WTC11 (cell line): ENCODE measurements at regions not wholly inside any gene's neighbourhood (a gene's known extent, or its start where the extent isn't known, plus 50 kb on each side); places are given as distances from the start of the nearest gene placed in this dataset.

Experiments used
- ATAC-seq: fragments of 200-7000 bp; cut with Tn5 transposase; 2 replicates; pipeline ENCODE4 v1.10.0; 2021; ENCODE audit warnings: mild to moderate bottlenecking, moderate library complexity
- CTCF ChIA-PET: fragments of 300-600 bp; sonication (Branson Sonifier 250); formaldehyde crosslinking; loops from one replicate; lab custom pipeline; 2021; ENCODE audit warnings: antibody characterized with exemption; lab: Charles Lee
- POLR2A ChIA-PET: fragments of 350-600 bp; sonication (Branson Sonifier 250); formaldehyde crosslinking; loops from one replicate; lab custom pipeline; 2021; ENCODE audit warnings: antibody characterized with exemption; lab: Charles Lee
- DNase-seq: peaks from one replicate; pipeline ENCODE4 v3.0.0; 2021; ENCODE audit warnings: low spot score
- H3K27ac Mint-ChIP-seq: 2 replicates; pipeline ENCODE4 v1.8.0; 2021; ENCODE audit warnings: mixed read lengths
- H3K27me3 Mint-ChIP-seq: 2 replicates; pipeline ENCODE4 v1.8.0; 2021; ENCODE audit warnings: low read depth, mild to moderate bottlenecking, moderate library complexity, mixed read lengths
- H3K36me3 Mint-ChIP-seq: 2 replicates; pipeline ENCODE4 v1.8.0; 2021; ENCODE audit warnings: mixed read lengths
- H3K4me1 Mint-ChIP-seq: 2 replicates; pipeline ENCODE4 v1.8.0; 2022; ENCODE audit warnings: mixed read lengths
- H3K4me3 Mint-ChIP-seq: 2 replicates; pipeline ENCODE4 v1.8.0; 2021; ENCODE audit warnings: mild to moderate bottlenecking, moderate library complexity, mixed read lengths
- H3K9me3 Mint-ChIP-seq: 2 replicates; pipeline ENCODE4 v1.8.0; 2021; ENCODE audit warnings: mixed read lengths
- ARID4B ChIP-seq: sonication (generic); formaldehyde crosslinking; IDR thresholded peaks from 2 replicates; pipeline ENCODE4 v1.8.0; 2023; ENCODE audit warnings: missing genetic modification reagents, mild to moderate bottlenecking, borderline replicate concordance
- CREM ChIP-seq: sonication (generic); formaldehyde crosslinking; IDR thresholded peaks from 2 replicates; pipeline ENCODE4 v1.8.1; 2022; ENCODE audit warnings: mild to moderate bottlenecking, missing genetic modification reagents, moderate library complexity
- E2F5 ChIP-seq: sonication (generic); formaldehyde crosslinking; IDR thresholded peaks from 2 replicates; pipeline ENCODE4 v1.8.1; 2022; ENCODE audit warnings: mild to moderate bottlenecking, moderate library complexity, missing genetic modification reagents
- ELF4 ChIP-seq: sonication (generic); formaldehyde crosslinking; IDR thresholded peaks from 2 replicates; pipeline ENCODE4 v1.8.1; 2022; ENCODE audit warnings: low read depth, mild to moderate bottlenecking, moderate library complexity, missing genetic modification reagents
- GRHL2 ChIP-seq: fragments of 250-450 bp; sonication (Bioruptor Pico); IDR thresholded peaks from 2 replicates; pipeline ENCODE4 v1.8.0; 2022; ENCODE audit warnings: mild to moderate bottlenecking, moderate library complexity; ENCODE audit not compliant: insufficient replicate concordance, severe bottlenecking
- HMGA2 ChIP-seq: fragments of 250-450 bp; sonication (Bioruptor Pico); IDR thresholded peaks from 2 replicates; pipeline ENCODE4 v1.4.0; 2021; ENCODE audit warnings: mild to moderate bottlenecking, moderate library complexity
- IRF1 ChIP-seq: sonication (generic); formaldehyde crosslinking; IDR thresholded peaks from 2 replicates; pipeline ENCODE4 v1.8.0; 2023; ENCODE audit warnings: missing genetic modification reagents
- NR3C1 ChIP-seq: sonication (generic); formaldehyde crosslinking; conservative IDR thresholded peaks from 2 replicates; pipeline ENCODE4 v1.8.1; 2023; ENCODE audit warnings: low read depth, mild to moderate bottlenecking, missing genetic modification reagents
- OVOL2 ChIP-seq: fragments of 250-450 bp; sonication (Bioruptor Pico); IDR thresholded peaks from 2 replicates; pipeline ENCODE4 v1.9.0; 2021; ENCODE audit warnings: mild to moderate bottlenecking, borderline replicate concordance
- SOX15 ChIP-seq: fragments of 250-450 bp; sonication (Bioruptor Pico); IDR thresholded peaks from 2 replicates; pipeline ENCODE4 v1.9.0; 2021; ENCODE audit warnings: mild to moderate bottlenecking
- TP53 ChIP-seq: sonication (generic); formaldehyde crosslinking; IDR thresholded peaks from 2 replicates; pipeline ENCODE4 v1.8.1; 2023; ENCODE audit warnings: mild to moderate bottlenecking, missing genetic modification reagents
- ZNF138 ChIP-seq: sonication (generic); formaldehyde crosslinking; conservative IDR thresholded peaks from 2 replicates; pipeline ENCODE4 v1.8.1; 2022; ENCODE audit warnings: mild to moderate bottlenecking, moderate library complexity, missing genetic modification reagents
- ZNF219 ChIP-seq: sonication (generic); formaldehyde crosslinking; IDR thresholded peaks from 2 replicates; pipeline ENCODE4 v1.8.0; 2023; ENCODE audit warnings: missing genetic modification reagents, mild to moderate bottlenecking, borderline replicate concordance
- ZNF396 ChIP-seq: fragments of 250-450 bp; sonication (Bioruptor Pico); IDR thresholded peaks from 2 replicates; pipeline ENCODE4 v1.8.0; 2021; ENCODE audit warnings: mild to moderate bottlenecking, moderate library complexity, borderline replicate concordance
- ZNF671 ChIP-seq: fragments of 250-450 bp; sonication (Bioruptor Pico); IDR thresholded peaks from 2 replicates; pipeline ENCODE4 v1.8.0; 2021; ENCODE audit warnings: mild to moderate bottlenecking
- TF ChIP-seq, protein P1 (sequence below): fragments of 250-450 bp; sonication (Bioruptor Pico); IDR thresholded peaks from 2 replicates; pipeline ENCODE4 v2.1.2; 2022; ENCODE audit warnings: mild to moderate bottlenecking, moderate library complexity
- TF ChIP-seq, protein P2 (sequence below): sonication (generic); formaldehyde crosslinking; IDR thresholded peaks from 2 replicates; pipeline ENCODE4 v1.8.0; 2022; ENCODE audit warnings: mild to moderate bottlenecking, missing genetic modification reagents
- TF ChIP-seq, protein P3 (sequence below): sonication (generic); formaldehyde crosslinking; IDR thresholded peaks from 2 replicates; pipeline ENCODE4 v1.8.0; 2022; ENCODE audit warnings: missing genetic modification reagents

DNA sequence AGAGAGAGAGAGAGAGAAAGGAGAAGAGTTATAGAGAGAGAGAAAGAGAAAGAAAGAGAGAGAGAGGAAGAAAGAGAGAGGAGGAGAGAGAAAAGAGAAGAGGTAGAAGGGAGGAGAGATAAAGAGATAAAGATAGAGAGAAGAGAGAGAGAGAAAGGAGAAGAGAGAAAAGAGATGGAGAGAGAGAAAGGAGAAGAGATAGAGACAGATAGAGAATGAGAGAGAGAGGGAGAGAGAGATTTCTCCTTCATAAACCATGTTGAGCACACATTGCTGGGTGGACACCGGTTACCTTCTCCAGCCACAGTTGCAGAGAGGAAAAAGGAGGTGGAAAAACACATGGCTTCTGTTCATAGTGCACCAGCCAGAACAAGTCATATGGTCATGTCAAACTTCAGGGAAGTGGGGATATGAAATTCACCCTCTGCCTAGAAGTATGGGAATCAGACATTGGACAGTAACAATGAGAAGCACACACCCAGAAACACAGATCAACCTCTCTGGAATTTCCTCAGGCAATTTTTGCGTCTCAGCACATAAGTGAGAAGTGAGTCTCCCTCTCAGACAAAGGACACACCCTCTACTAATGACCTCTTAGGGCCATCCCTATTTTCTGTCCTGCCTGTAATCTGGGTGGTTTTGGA, 172.5 kb upstream of the SVIL start (continued):
- no peak for TF ChIP-seq ZNF396 (CRISPR knock-in tag)
- TF ChIP-seq ZNF138 (CRISPR knock-in tag): no peak
- TF ChIP-seq CREM (CRISPR knock-in tag): no peak
- TF ChIP-seq SOX15 (CRISPR knock-in tag): no peak
- TF ChIP-seq ARID4B (CRISPR knock-in tag): no peak
- no peak for TF ChIP-seq IRF1 (CRISPR knock-in tag)
- TF ChIP-seq GRHL2 (CRISPR knock-in tag): no peak
- no peak for TF ChIP-seq HMGA2
- TF ChIP-seq ZNF219 (CRISPR knock-in tag): no peak
- no peak for TF ChIP-seq ELF4

- H3K27me3 Mint-ChIP-seq: 0 out of 2 replicates have a peak, but pooled peaks cover 2% of the 10 kb centered on the region
- ChIA-PET POLR2A (no interaction called here), CTCF (no interaction called here)
- H3K36me3 Mint-ChIP-seq: no peaks in the 10 kb centered on the region
- TF ChIP-seq CREM (CRISPR knock-in tag) (no peak), NR3C1 (CRISPR knock-in tag) (no peak), OVOL2 (CRISPR knock-in tag) (no peak), E2F5 (CRISPR knock-in tag) (no peak), TP53 (CRISPR knock-in tag) (no peak), ZNF671 (no peak)
- TF ChIP-seq, protein P1, sequence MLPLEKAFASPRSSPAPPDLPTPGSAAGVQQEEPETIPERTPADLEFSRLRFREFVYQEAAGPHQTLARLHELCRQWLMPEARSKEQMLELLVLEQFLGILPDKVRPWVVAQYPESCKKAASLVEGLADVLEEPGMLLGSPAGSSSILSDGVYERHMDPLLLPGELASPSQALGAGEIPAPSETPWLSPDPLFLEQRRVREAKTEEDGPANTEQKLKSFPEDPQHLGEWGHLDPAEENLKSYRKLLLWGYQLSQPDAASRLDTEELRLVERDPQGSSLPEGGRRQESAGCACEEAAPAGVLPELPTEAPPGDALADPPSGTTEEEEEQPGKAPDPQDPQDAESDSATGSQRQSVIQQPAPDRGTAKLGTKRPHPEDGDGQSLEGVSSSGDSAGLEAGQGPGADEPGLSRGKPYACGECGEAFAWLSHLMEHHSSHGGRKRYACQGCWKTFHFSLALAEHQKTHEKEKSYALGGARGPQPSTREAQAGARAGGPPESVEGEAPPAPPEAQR (CRISPR knock-in tag): no peak
- TF ChIP-seq, protein P2, sequence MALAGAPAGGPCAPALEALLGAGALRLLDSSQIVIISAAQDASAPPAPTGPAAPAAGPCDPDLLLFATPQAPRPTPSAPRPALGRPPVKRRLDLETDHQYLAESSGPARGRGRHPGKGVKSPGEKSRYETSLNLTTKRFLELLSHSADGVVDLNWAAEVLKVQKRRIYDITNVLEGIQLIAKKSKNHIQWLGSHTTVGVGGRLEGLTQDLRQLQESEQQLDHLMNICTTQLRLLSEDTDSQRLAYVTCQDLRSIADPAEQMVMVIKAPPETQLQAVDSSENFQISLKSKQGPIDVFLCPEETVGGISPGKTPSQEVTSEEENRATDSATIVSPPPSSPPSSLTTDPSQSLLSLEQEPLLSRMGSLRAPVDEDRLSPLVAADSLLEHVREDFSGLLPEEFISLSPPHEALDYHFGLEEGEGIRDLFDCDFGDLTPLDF (CRISPR knock-in tag): no peak
- TF ChIP-seq, protein P3, sequence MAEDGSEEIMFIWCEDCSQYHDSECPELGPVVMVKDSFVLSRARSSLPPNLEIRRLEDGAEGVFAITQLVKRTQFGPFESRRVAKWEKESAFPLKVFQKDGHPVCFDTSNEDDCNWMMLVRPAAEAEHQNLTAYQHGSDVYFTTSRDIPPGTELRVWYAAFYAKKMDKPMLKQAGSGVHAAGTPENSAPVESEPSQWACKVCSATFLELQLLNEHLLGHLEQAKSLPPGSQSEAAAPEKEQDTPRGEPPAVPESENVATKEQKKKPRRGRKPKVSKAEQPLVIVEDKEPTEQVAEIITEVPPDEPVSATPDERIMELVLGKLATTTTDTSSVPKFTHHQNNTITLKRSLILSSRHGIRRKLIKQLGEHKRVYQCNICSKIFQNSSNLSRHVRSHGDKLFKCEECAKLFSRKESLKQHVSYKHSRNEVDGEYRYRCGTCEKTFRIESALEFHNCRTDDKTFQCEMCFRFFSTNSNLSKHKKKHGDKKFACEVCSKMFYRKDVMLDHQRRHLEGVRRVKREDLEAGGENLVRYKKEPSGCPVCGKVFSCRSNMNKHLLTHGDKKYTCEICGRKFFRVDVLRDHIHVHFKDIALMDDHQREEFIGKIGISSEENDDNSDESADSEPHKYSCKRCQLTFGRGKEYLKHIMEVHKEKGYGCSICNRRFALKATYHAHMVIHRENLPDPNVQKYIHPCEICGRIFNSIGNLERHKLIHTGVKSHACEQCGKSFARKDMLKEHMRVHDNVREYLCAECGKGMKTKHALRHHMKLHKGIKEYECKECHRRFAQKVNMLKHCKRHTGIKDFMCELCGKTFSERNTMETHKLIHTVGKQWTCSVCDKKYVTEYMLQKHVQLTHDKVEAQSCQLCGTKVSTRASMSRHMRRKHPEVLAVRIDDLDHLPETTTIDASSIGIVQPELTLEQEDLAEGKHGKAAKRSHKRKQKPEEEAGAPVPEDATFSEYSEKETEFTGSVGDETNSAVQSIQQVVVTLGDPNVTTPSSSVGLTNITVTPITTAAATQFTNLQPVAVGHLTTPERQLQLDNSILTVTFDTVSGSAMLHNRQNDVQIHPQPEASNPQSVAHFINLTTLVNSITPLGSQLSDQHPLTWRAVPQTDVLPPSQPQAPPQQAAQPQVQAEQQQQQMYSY (CRISPR knock-in tag): no peak
- no peaks in the 10 kb centered on the region for H3K4me1 Mint-ChIP-seq
- ATAC-seq (no peak), DNase-seq (no peak)
- H3K27ac Mint-ChIP-seq: no peak overlapping the region
- H3K4me3 Mint-ChIP-seq: no peak overlapping the region
- H3K9me3 Mint-ChIP-seq: peaks cover 4% of the 10 kb centered on the region; the same call in 1 of the 2 replicates
Measured at GRCh38 chr10:29806350-29806788, 171.6 kb upstream of the SVIL start.
